HUDEP-2 (cell line): ENCODE measurements at regions not wholly inside any gene's neighbourhood (a gene's known extent, or its start where the extent isn't known, plus 50 kb on each side); places are given as distances from the start of the nearest gene placed in this dataset.
"Not testable (repeated sequence)": the region's sequence is repeated elsewhere in the genome, so short reads cannot be mapped to it uniquely, and the experiment has no call there.

Experiments used
- DNase-seq, 76 experiments: peaks; one replicate each; lab custom pipeline; 2025; ENCODE audit not compliant: unreplicated experiment in 76 of 76; lab: John Stamatoyannopoulos, UW

GRCh38 chr20:23142162-23143050 lies 56.3 kb upstream of the CD93 start:
- no peak for DNase-seq

DNA sequence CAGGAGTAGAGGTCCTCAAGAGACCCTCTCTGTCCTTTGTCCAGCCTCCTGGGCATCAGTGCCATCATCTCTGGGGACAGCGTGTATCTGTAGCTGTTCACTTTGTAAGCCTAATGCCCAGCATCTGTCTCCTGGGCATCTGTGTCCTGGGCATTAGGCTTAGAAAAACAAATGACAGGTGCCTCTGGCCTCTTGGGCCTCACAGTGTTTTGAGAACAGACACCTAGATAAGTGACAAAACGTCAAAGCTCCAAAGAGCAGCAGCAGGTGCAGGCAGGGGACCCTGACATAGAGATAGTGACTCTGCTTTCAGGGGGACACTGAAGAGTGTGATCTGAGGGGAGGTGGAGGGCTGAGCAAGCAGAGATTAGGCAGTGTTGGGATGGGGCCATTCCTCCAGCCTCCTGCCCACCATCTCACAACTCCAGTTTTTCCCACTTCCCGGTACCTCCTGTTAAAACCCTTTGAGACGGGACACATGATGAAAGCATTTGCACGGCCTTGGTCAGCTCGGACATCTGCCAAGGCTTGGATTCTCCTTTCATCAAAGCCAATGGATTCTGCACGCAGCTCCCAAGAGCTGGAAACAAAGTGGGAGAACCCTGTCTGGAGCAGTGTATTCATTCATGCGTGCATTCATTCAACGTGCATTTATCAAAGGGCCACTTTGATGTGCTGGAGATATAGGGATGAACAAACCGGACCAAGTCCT lies 55.5 kb upstream of the CD93 start:
- DNase-seq = no peak

DNA sequence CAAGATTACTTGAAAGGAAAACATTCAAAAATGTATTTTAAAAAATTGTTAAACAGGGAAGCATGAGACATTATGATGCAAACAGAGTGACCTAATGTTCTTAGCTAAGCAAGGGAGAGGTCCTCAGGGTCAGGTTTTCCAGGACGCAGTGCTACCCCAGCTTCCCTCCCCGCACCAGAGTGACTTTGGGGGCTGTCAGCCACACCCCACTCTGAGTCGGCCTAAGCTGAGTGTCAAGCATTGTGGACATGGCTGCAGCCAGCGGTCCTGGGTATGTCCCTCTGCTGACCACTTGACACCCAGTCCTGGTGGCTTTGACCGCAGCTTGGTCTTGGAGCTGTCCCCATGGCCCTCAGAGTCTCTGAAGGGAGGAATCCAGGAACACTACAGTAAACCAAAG lies 54.9 kb upstream of the CD93 start:
- DNase-seq = no peak

DNA sequence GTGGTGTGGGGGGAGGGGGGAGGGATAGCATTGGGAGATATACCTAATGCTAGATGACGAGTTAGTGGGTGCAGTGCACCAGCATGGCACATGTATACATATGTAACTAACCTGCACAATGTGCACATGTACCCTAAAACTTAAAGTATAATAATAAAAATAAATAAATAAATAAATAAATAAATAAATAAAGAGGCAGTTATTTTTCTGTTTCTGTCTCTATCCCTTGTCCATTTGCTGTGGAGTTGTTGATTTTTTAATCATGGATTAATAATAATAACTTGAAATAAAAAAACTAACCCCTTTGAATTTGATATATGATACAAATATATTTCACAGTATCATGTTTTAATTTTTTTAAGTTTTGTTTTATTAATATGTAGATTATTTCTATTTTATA lies 53.9 kb upstream of the CD93 start:
- not testable (repeated sequence) for DNase-seq

DNA sequence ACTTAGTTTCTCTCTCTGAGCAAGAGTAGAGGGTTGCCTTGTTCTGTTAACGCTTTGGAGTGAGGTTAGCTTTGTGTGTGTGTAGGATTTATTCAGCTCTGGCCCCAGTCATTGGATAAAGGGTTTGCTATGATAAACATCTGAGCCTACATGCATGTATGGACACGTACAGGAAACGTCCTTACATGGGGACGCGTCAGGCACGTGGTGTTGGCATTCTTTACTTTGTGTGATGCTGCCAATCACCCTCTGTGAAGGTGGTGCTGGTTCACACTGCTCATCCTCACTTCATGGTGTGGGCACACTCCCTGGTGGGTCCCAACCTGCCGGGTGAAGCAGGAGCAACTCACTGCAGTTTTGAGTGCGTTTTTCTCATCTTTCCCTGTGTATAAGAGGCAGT lies 53.4 kb upstream of the CD93 start:
- DNase-seq = no peak

GRCh38 chr20:23138682-23139081 lies 52.6 kb upstream of the CD93 start:
- no peak for DNase-seq

- no peak for DNase-seq
Measured at GRCh38 chr20:23138226-23138625, 52.1 kb upstream of the CD93 start.

DNA sequence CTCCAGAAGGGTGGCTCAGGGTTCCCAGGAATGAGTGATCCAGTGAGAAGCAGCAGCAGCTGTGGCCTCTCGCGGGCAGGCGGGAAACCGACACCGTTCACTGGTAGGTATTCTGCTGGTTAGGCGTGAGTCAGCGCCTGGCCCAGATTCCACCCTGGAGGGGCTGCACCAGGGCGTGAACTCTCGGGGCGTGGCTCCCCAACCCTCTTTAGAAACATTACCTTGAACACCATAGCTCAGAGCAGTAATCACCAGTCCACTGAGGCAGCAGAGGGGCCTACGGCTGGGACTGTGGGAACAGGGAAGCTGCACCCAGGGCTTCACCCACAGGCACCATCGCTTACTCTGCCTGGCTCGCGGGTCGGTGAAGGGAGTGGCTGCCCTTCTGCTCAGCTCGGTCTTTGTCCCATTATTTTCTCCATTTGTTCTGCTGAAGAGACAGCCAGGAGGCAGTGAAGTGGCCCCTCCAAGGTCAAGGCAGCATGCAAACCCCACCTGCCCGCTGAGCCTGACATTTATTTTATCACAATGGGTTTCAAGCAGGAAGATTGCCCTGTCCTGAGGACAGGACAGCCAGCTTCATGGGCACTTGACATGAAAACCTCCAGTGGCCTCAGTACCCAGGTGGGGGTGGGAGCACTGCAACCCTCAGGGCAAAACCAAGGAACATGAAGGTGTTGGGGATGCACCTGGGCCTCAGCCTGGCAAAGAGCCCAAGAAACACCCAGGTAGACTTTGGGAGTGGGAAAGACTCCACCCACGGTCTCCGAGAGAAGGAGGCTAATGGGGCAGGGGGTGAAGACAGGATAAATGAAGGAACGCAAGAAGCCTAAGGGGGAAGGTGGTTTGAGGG lies 51.0 kb upstream of the CD93 start:
- DNase-seq = no peak

GRCh38 chr20:23135449-23136420 lies 49.6 kb upstream of the CD93 start:
- no peak for DNase-seq
